ENCODE measurements at regions not wholly inside any gene's neighbourhood (a gene's known extent, or its start where the extent isn't known, plus 50 kb on each side); places are given as distances from the start of the nearest gene placed in this dataset.
"Not testable (repeated sequence)": the region's sequence is repeated elsewhere in the genome, so short reads cannot be mapped to it uniquely, and the experiment has no call there.

DNA sequence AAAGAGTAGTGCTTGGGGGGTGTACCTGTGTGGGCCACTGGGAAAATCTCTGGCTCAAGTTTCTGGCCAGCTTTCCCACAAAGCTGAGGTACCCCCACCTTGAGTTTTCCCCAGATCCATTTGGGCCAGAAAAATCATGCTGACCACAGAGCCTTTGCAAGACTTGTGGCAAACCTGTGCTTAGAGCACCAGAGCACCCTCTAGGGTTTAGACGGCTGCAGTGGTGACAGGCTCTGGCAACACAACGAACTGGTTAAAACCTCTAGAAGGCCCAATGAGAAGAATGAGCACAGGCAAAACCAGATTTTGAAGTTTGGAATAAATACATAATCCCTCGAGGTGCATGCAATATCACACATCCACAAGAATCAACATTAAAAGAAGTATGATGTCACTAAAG lies 290.7 kb upstream of the FOLH1 start:
- in situ Hi-C loops (cut with MboI), result no loop called here
- Histone ChIP-seq H4K20me1 (ENCODE audit: insufficient read depth) (no peaks in the 10 kb centered on the region), H2AFZ (no peak overlapping the region), H3K9ac (no peak overlapping the region), H3K27me3 (replicated peaks; ENCODE audit: insufficient read depth) (no peaks in the 10 kb centered on the region), H3K36me3 (ENCODE audit: low read depth) (no peaks in the 10 kb centered on the region), H3K79me2 (ENCODE audit: insufficient read depth) (no peaks in the 10 kb centered on the region), H3K27ac (no peak overlapping the region), H3F3A (ENCODE audit: insufficient read depth) (no peaks in the 10 kb centered on the region), H3K4me2 (ENCODE audit: unreplicated experiment) (no peak overlapping the region), H3K4me3 (no peak overlapping the region), H3K4me1 (ENCODE audit: insufficient read depth) (no peaks in the 10 kb centered on the region), H3K9me2 (ENCODE audit: insufficient read depth) (no peaks in the 10 kb centered on the region), H3K9me3 (ENCODE audit: low read depth) (no peaks in the 10 kb centered on the region)
- no peak for TF ChIP-seq EZH2phosphoT487 (IDR thresholded peaks at IDR 0.05; ENCODE audit: insufficient read depth, low read depth)
- no peak for TF ChIP-seq EZH2 (IDR thresholded peaks at IDR 0.05; ENCODE audit: insufficient read depth, poor library complexity, severe bottlenecking)
- 19 to 33% methylated on average over 3 of the region's 3 CpGs for WGBS, 2 experiments (ENCODE audit: low coverage in 1 of 2, low lambda C conversion rate in 2 of 2, missing lambda C conversion rate in 2 of 2)
- no peak for DNase-seq

DNA sequence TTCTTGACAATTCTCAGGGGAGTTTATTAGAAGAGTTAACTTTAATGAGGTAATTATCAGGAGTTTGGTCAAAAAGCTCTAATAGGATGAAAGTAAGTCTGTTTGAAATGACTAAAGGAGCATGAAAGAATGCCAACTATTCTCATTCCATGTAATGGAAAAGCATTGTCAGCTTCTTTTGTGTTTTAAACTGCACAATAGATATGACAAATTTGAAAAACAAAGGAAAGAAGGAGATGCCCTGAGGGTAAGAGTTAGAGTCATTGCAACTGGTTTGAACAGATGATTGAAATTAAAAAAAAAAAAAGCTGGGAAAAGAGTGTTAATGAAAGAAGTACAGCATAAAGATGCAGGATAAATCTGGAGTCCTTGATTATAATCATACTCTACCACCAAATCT lies 296.8 kb upstream of the FOLH1 start:
- Histone ChIP-seq H2AFZ (no peak overlapping the region), H3K9me3 (ENCODE audit: low read depth) (no peaks in the 10 kb centered on the region), H3K36me3 (ENCODE audit: low read depth) (no peaks in the 10 kb centered on the region), H3K4me1 (ENCODE audit: insufficient read depth) (no peaks in the 10 kb centered on the region), H3K27me3 (replicated peaks; ENCODE audit: insufficient read depth) (no peaks in the 10 kb centered on the region), H3K4me2 (ENCODE audit: unreplicated experiment) (no peak overlapping the region), H3K27ac (no peak overlapping the region), H3K9me2 (ENCODE audit: insufficient read depth) (no peaks in the 10 kb centered on the region), H3K4me3 (no peak overlapping the region), H3F3A (ENCODE audit: insufficient read depth) (no peaks in the 10 kb centered on the region), H3K9ac (no peak overlapping the region), H3K79me2 (ENCODE audit: insufficient read depth) (no peaks in the 10 kb centered on the region), H4K20me1 (ENCODE audit: insufficient read depth) (no peaks in the 10 kb centered on the region)
- in situ Hi-C loops (cut with MboI), result no loop called here
- no peak for TF ChIP-seq EZH2 (IDR thresholded peaks at IDR 0.05; ENCODE audit: insufficient read depth, poor library complexity, severe bottlenecking)
- TF ChIP-seq EZH2phosphoT487 (IDR thresholded peaks at IDR 0.05; ENCODE audit: insufficient read depth, low read depth), result no peak
- DNase-seq, result no peak

DNA sequence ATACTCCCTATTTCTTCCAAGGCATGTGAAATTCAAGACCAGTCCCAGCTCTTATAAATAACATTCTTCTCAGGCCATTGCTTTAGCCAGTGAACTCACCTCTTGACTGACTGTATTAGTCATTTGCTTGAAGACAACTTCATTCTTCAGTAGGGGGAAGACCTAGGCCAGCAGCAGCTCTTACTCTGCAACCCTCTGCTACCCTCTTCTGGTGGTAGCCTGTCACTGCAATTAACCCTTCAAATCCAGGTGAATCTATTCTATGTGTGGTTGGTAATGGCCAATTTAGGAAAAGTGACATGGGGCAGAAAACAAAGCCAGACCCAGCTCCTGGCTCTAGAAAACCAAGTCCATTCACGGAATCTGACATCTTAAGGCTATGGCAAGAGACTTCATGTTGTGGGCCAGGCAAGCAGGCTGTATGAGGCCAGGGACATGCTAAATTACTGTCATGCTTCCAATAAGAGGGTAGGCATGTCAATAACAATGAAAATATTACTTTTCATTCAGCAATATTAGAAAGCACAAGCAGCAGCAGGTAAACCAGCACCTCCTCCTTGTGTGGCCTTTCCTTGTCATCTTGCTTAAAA lies 317.9 kb upstream of the FOLH1 start:
- DNase-seq, result peak; percentile 66
- H2AFZ ChIP-seq; H3K79me2 ChIP-seq (ENCODE audit: insufficient read depth); H3K4me1 ChIP-seq (ENCODE audit: insufficient read depth); H3F3A ChIP-seq (ENCODE audit: insufficient read depth); H3K9me2 ChIP-seq (ENCODE audit: insufficient read depth); H3K27me3 ChIP-seq (replicated peaks; ENCODE audit: insufficient read depth); in situ Hi-C loops (cut with MboI); H3K4me3 ChIP-seq; H3K27ac ChIP-seq; H3K36me3 ChIP-seq (ENCODE audit: low read depth); H3K9me3 ChIP-seq (ENCODE audit: low read depth); H4K20me1 ChIP-seq (ENCODE audit: insufficient read depth); H3K4me2 ChIP-seq (ENCODE audit: unreplicated experiment); H3K9ac ChIP-seq: not testable (repeated sequence)
- WGBS, 2 experiments (ENCODE audit: low coverage in 1 of 2, low lambda C conversion rate in 2 of 2, missing lambda C conversion rate in 2 of 2), result 0 to 13% methylated on average over 1 of the region's 1 CpG

DNA sequence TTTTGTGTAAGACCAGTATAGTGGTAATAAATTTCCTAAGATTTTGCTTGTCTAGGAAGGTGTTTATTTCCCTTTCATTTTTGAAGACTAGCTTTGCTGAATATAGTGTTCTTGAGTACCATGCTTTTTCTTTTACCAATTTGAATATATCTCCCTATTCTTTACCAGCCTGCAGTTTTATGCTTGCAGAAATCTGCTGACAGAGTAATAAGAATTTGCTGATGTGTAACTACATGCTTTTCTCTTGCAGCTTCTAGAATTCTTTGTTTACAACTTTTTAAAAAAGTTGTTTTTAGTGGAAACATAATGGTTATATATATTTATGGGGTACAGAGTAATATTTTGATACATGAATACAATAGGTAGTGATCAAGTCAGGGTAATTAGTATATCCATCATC lies 324.8 kb upstream of the FOLH1 start:
- H3K79me2 ChIP-seq (ENCODE audit: insufficient read depth), result no peaks in the 10 kb centered on the region
- no peaks in the 10 kb centered on the region for H3K36me3 ChIP-seq (ENCODE audit: low read depth)
- no peaks in the 10 kb centered on the region for H3K4me1 ChIP-seq (ENCODE audit: insufficient read depth)
- no peak for DNase-seq
- in situ Hi-C loops (cut with MboI), result no loop called here
- H3K9me2 ChIP-seq (ENCODE audit: insufficient read depth), result no peaks in the 10 kb centered on the region
- H4K20me1 ChIP-seq (ENCODE audit: insufficient read depth), result no peaks in the 10 kb centered on the region
- TF ChIP-seq EZH2 (IDR thresholded peaks at IDR 0.05; ENCODE audit: insufficient read depth, poor library complexity, severe bottlenecking), result no peak
- TF ChIP-seq EZH2phosphoT487 (IDR thresholded peaks at IDR 0.05; ENCODE audit: insufficient read depth, low read depth), result no peak
- H3K27me3 ChIP-seq (replicated peaks; ENCODE audit: insufficient read depth), result no peaks in the 10 kb centered on the region
- no peak overlapping the region for H3K4me2 ChIP-seq (ENCODE audit: unreplicated experiment)
- H3K9me3 ChIP-seq (ENCODE audit: low read depth), result no peaks in the 10 kb centered on the region
- H3K9ac ChIP-seq, result no peak overlapping the region
- H3F3A ChIP-seq (ENCODE audit: insufficient read depth), result no peaks in the 10 kb centered on the region
- no peak overlapping the region for H3K4me3 ChIP-seq
- no peak overlapping the region for H2AFZ ChIP-seq
- no peak overlapping the region for H3K27ac ChIP-seq

DNA sequence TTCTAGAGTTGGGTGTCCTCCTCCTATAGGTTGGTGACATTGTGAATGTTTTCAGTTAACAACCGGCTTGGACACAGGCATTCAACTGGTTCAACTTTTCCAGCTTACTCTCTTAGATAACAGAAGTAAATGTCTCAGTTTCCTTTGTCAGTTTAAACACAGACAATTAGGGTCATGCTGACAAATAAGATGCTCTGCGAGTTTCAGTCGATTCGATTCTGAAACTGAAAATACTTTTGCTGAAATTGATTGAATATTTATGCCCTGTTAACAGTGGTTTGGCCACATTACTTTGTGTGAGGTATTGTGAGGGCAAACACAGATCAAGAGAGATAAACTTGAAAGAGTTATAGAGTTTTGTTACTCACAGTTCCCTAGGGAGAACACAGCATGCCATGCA lies 330.5 kb upstream of the FOLH1 start:
- H3K79me2 ChIP-seq (ENCODE audit: insufficient read depth); H3K27ac ChIP-seq; H3K9ac ChIP-seq; H3K9me3 ChIP-seq (ENCODE audit: low read depth); DNase-seq; H3K4me2 ChIP-seq (ENCODE audit: unreplicated experiment); H2AFZ ChIP-seq; H3K4me3 ChIP-seq; H3K27me3 ChIP-seq (replicated peaks; ENCODE audit: insufficient read depth); H3K36me3 ChIP-seq (ENCODE audit: low read depth); H3K4me1 ChIP-seq (ENCODE audit: insufficient read depth); H3F3A ChIP-seq (ENCODE audit: insufficient read depth); in situ Hi-C loops (cut with MboI); H4K20me1 ChIP-seq (ENCODE audit: insufficient read depth); H3K9me2 ChIP-seq (ENCODE audit: insufficient read depth): not testable (repeated sequence)
- 22 to 35% methylated on average over 4 of the region's 4 CpGs for WGBS, 2 experiments (ENCODE audit: low coverage in 1 of 2, low lambda C conversion rate in 2 of 2, missing lambda C conversion rate in 2 of 2)

DNA sequence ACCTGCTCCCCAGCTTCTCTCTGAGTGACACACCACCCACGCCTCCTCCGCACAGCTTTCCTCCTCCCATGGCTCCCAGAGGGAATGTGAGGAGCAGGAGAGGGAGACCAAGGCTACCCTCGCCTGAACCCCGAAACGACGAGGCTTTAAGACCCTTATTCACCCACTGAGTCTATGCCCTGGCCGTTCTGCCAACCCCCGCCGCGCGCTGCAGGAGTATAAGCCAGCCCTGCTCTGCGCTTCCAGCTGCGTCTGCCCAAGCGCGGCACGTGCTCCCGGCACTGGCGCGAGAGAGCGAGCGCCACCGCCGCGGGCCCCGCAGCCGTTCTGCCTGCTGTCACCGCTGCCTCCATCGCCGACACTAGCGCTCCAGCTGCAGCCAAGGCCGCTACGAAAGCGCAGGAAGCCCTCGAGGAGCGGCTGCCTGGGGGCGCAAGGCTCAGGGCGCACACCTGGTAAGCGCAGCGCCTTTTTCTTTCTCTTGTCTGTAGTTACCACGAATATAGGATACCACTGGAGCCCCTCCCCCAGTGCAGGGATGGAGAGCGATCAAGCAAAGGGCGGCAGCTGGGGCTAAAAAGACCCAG lies 350.0 kb upstream of the FOLH1 start:
- H3K27ac ChIP-seq; H3K4me3 ChIP-seq; H4K20me1 ChIP-seq (ENCODE audit: insufficient read depth); H3K27me3 ChIP-seq (replicated peaks; ENCODE audit: insufficient read depth); in situ Hi-C loops (cut with MboI); H3K79me2 ChIP-seq (ENCODE audit: insufficient read depth); H3K9me2 ChIP-seq (ENCODE audit: insufficient read depth); H3K4me2 ChIP-seq (ENCODE audit: unreplicated experiment); H3K4me1 ChIP-seq (ENCODE audit: insufficient read depth); H3F3A ChIP-seq (ENCODE audit: insufficient read depth); H3K9ac ChIP-seq; H3K36me3 ChIP-seq (ENCODE audit: low read depth); H2AFZ ChIP-seq; H3K9me3 ChIP-seq (ENCODE audit: low read depth); DNase-seq: not testable (repeated sequence)
- 5 to 7% methylated on average over 36 to 38 of the region's 42 CpGs for WGBS, 2 experiments (ENCODE audit: low coverage in 1 of 2, low lambda C conversion rate in 2 of 2, missing lambda C conversion rate in 2 of 2)

DNA sequence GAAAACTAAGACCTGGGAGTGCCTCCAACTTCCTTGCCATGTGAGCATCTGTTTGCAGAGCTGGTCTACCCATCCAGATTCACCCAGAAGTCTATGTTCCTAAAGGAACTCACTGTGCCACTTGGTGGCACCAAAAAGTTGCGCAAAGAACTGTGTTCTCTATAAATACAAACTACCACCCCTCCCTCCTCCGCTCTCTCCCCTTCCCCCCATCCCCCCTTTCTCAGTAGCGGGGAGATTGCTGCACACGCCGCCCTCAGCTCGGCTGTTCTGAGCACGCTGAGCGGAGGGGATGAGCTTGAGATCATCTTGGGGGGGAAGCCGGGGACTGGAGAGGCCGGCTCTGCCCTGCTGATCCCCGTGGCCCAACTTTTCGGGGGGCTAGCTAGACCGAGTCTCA lies 352.2 kb upstream of the FOLH1 start:
- H3K4me2 ChIP-seq (ENCODE audit: unreplicated experiment); H3K27me3 ChIP-seq (replicated peaks; ENCODE audit: insufficient read depth); H3K36me3 ChIP-seq (ENCODE audit: low read depth); H3K9me2 ChIP-seq (ENCODE audit: insufficient read depth); H4K20me1 ChIP-seq (ENCODE audit: insufficient read depth); H3K27ac ChIP-seq; in situ Hi-C loops (cut with MboI); H3K4me1 ChIP-seq (ENCODE audit: insufficient read depth); H3K9ac ChIP-seq; H3K4me3 ChIP-seq; H3K9me3 ChIP-seq (ENCODE audit: low read depth); H3K79me2 ChIP-seq (ENCODE audit: insufficient read depth); H2AFZ ChIP-seq; H3F3A ChIP-seq (ENCODE audit: insufficient read depth); DNase-seq: not testable (repeated sequence)
- WGBS, 2 experiments (ENCODE audit: low coverage in 1 of 2, low lambda C conversion rate in 2 of 2, missing lambda C conversion rate in 2 of 2), result 2 to 6% methylated on average over 10 to 13 of the region's 13 CpGs
